ENCODE measurements at regions not wholly inside any gene's neighbourhood (a gene's known extent, or its start where the extent isn't known, plus 50 kb on each side); places are given as distances from the start of the nearest gene placed in this dataset.
"Not testable (repeated sequence)": the region's sequence is repeated elsewhere in the genome, so short reads cannot be mapped to it uniquely, and the experiment has no call there.

- DNase-seq: no peak
Observed at GRCh38 chr14:89484051-89484844, 67.2 kb upstream of the FOXN3 start.

- DNase-seq: no peak
Observed at GRCh38 chr14:89481196-89481595, 64.2 kb upstream of the FOXN3 start.

- no peak for DNase-seq
Observed at GRCh38 chr14:89480278-89480677, 63.2 kb upstream of the FOXN3 start.

- DNase-seq: no peak
Observed at GRCh38 chr14:89479802-89480201, 62.8 kb upstream of the FOXN3 start.

- DNase-seq: no peak
Observed at GRCh38 chr14:89477391-89477790, 60.4 kb upstream of the FOXN3 start.

- DNase-seq: no peak
Observed at GRCh38 chr14:89476354-89476896, 59.4 kb upstream of the FOXN3 start.

GRCh38 chr14:89474464-89474863 lies 57.4 kb upstream of the FOXN3 start:
- no peak for DNase-seq

- DNase-seq: no peak
Observed at GRCh38 chr14:89473989-89474388, 57.0 kb upstream of the FOXN3 start.

- DNase-seq: no peak
Observed at GRCh38 chr14:89473569-89473968, 56.5 kb upstream of the FOXN3 start.

- no peak for DNase-seq
Observed at GRCh38 chr14:89470401-89470800, 53.4 kb upstream of the FOXN3 start.

- no peak for DNase-seq
Observed at GRCh38 chr14:89469210-89470198, 52.5 kb upstream of the FOXN3 start.

- no peak for DNase-seq
Observed at GRCh38 chr14:89468566-89468965, 51.5 kb upstream of the FOXN3 start.

- DNase-seq: not testable (repeated sequence)
Observed at GRCh38 chr14:89468030-89468429, 51.0 kb upstream of the FOXN3 start.

- no peak for DNase-seq
Observed at GRCh38 chr14:89466944-89467343, 49.9 kb upstream of the FOXN3 start.
